K562 (cell line): ENCODE measurements at regions not wholly inside any gene's neighbourhood (a gene's known extent, or its start where the extent isn't known, plus 50 kb on each side); places are given as distances from the start of the nearest gene placed in this dataset.

ENCODE experiments used
- CTCF ChIP-seq, 3 experiments: IDR thresholded peaks in 2 of 3; conservative IDR thresholded peaks in 1 of 3; 2 replicates each; pipeline ENCODE4 v1.5.1; 2011 to 2012; ENCODE audit warnings: low read length in 3 of 3, mild to moderate bottlenecking in 3 of 3, control low read depth in 2 of 3, improper control_type of control experiment in 1 of 3, inconsistent platforms in 1 of 3, low read depth in 1 of 3, mixed read lengths in 1 of 3, moderate library complexity in 1 of 3; ENCODE audit not compliant: insufficient read depth in 2 of 3
- EP300 ChIP-seq: IDR thresholded peaks from 2 replicates; pipeline ENCODE4 v1.6.1; 2012; ENCODE audit warnings: low read length, improper control_type of control experiment
- HOMEZ ChIP-seq: fragments of 250-450 bp; sonication (Bioruptor Pico); IDR thresholded peaks from 2 replicates; pipeline ENCODE4 v1.4.0; 2020; ENCODE audit warnings: mild to moderate bottlenecking, moderate library complexity
- MXI1 ChIP-seq: IDR thresholded peaks from 2 replicates; pipeline ENCODE4 v1.6.1; 2011; ENCODE audit warnings: low read depth, mild to moderate bottlenecking, improper control_type of control experiment, low read length
- SIN3A ChIP-seq, 2 experiments: fragments of 150-350 bp in 1 of 2; IDR thresholded peaks; 2 replicates each; pipeline ENCODE4 v1.6.1; 2011 to 2016; ENCODE audit warnings: borderline replicate concordance in 2 of 2, low read depth in 2 of 2, low read length in 2 of 2, mild to moderate bottlenecking in 2 of 2, moderate library complexity in 2 of 2; ENCODE audit not compliant: control insufficient read depth in 1 of 2
- SP1 ChIP-seq: sonication (generic); formaldehyde crosslinking; IDR thresholded peaks from 2 replicates; pipeline ENCODE4 v1.8.1; 2022; ENCODE audit warnings: mild to moderate bottlenecking, missing genetic modification reagents
- YY1 ChIP-seq, 3 experiments: IDR thresholded peaks; 2 replicates each; pipeline ENCODE4 v1.6.1; 2011; ENCODE audit warnings: low read length in 2 of 3, mild to moderate bottlenecking in 2 of 3, moderate library complexity in 2 of 3, borderline replicate concordance in 1 of 3, control low read depth in 1 of 3, low read depth in 1 of 3; ENCODE audit not compliant: insufficient read depth in 3 of 3, insufficient replicate concordance in 2 of 3, control insufficient read depth in 1 of 3, insufficient read length in 1 of 3; ENCODE audit errors: extremely low read depth in 1 of 3
- ZNF644 ChIP-seq: fragments of 200-800 bp; sonication (Bioruptor generic); IDR thresholded peaks from 2 replicates; pipeline ENCODE4 v1.6.1; 2016; ENCODE audit warnings: low read depth, missing genetic modification characterization, missing compliant biosample characterization
- ZNF696 ChIP-seq: fragments of 250-450 bp; sonication (Bioruptor Pico); conservative IDR thresholded peaks from 2 replicates; pipeline ENCODE4 v1.4.0; 2020; ENCODE audit warnings: mild to moderate bottlenecking, moderate library complexity
- ZNF76 ChIP-seq: fragments of 250-450 bp; sonication (Bioruptor Pico); IDR thresholded peaks from 2 replicates; pipeline ENCODE4 v1.4.0; 2020; ENCODE audit warnings: mild to moderate bottlenecking, moderate library complexity, borderline replicate concordance
- TF ChIP-seq, protein P1 (sequence below): sonication (generic); formaldehyde crosslinking; IDR thresholded peaks from 2 replicates; pipeline ENCODE4 v1.8.0; 2023; ENCODE audit warnings: missing genetic modification reagents, mild to moderate bottlenecking, borderline replicate concordance
- TF ChIP-seq, protein P2 (sequence below): fragments of 150-350 bp; conservative IDR thresholded peaks from 2 replicates; pipeline ENCODE4 v1.6.1; 2014; ENCODE audit warnings: low read length

- TF ChIP-seq YY1 (IDR thresholded peaks at IDR 0.05; ENCODE audit: borderline replicate concordance in 1 of 3, control insufficient read depth in 1 of 3, extremely low read depth in 1 of 3, insufficient read depth in 3 of 3, insufficient read length in 1 of 3, insufficient replicate concordance in 2 of 3, low read depth in 1 of 3, low read length in 2 of 3): no peak
- no peak for TF ChIP-seq SIN3A (IDR thresholded peaks at IDR 0.05; ENCODE audit: borderline replicate concordance in 2 of 2, control insufficient read depth in 1 of 2, low read depth in 2 of 2, low read length in 2 of 2)
- TF ChIP-seq ZNF696 (CRISPR knock-in tag): no peak
- TF ChIP-seq, protein P1, sequence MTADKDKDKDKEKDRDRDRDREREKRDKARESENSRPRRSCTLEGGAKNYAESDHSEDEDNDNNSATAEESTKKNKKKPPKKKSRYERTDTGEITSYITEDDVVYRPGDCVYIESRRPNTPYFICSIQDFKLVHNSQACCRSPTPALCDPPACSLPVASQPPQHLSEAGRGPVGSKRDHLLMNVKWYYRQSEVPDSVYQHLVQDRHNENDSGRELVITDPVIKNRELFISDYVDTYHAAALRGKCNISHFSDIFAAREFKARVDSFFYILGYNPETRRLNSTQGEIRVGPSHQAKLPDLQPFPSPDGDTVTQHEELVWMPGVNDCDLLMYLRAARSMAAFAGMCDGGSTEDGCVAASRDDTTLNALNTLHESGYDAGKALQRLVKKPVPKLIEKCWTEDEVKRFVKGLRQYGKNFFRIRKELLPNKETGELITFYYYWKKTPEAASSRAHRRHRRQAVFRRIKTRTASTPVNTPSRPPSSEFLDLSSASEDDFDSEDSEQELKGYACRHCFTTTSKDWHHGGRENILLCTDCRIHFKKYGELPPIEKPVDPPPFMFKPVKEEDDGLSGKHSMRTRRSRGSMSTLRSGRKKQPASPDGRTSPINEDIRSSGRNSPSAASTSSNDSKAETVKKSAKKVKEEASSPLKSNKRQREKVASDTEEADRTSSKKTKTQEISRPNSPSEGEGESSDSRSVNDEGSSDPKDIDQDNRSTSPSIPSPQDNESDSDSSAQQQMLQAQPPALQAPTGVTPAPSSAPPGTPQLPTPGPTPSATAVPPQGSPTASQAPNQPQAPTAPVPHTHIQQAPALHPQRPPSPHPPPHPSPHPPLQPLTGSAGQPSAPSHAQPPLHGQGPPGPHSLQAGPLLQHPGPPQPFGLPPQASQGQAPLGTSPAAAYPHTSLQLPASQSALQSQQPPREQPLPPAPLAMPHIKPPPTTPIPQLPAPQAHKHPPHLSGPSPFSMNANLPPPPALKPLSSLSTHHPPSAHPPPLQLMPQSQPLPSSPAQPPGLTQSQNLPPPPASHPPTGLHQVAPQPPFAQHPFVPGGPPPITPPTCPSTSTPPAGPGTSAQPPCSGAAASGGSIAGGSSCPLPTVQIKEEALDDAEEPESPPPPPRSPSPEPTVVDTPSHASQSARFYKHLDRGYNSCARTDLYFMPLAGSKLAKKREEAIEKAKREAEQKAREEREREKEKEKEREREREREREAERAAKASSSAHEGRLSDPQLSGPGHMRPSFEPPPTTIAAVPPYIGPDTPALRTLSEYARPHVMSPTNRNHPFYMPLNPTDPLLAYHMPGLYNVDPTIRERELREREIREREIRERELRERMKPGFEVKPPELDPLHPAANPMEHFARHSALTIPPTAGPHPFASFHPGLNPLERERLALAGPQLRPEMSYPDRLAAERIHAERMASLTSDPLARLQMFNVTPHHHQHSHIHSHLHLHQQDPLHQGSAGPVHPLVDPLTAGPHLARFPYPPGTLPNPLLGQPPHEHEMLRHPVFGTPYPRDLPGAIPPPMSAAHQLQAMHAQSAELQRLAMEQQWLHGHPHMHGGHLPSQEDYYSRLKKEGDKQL (CRISPR knock-in tag): no peak
- no peak for TF ChIP-seq ZNF76 (CRISPR knock-in tag)
- TF ChIP-seq EP300: no peak
- no peak for TF ChIP-seq HOMEZ
- no peak for TF ChIP-seq CTCF (IDR thresholded peaks at IDR 0.05 in 2 of 3, conservative IDR thresholded peaks at IDR 0.05 in 1 of 3; ENCODE audit: insufficient read depth in 2 of 3, low read depth in 1 of 3, low read length in 3 of 3)
- no peak for TF ChIP-seq SP1 (CRISPR knock-in tag)
- no peak for TF ChIP-seq MXI1
- TF ChIP-seq ZNF644 (tag): no peak
- TF ChIP-seq, protein P2, sequence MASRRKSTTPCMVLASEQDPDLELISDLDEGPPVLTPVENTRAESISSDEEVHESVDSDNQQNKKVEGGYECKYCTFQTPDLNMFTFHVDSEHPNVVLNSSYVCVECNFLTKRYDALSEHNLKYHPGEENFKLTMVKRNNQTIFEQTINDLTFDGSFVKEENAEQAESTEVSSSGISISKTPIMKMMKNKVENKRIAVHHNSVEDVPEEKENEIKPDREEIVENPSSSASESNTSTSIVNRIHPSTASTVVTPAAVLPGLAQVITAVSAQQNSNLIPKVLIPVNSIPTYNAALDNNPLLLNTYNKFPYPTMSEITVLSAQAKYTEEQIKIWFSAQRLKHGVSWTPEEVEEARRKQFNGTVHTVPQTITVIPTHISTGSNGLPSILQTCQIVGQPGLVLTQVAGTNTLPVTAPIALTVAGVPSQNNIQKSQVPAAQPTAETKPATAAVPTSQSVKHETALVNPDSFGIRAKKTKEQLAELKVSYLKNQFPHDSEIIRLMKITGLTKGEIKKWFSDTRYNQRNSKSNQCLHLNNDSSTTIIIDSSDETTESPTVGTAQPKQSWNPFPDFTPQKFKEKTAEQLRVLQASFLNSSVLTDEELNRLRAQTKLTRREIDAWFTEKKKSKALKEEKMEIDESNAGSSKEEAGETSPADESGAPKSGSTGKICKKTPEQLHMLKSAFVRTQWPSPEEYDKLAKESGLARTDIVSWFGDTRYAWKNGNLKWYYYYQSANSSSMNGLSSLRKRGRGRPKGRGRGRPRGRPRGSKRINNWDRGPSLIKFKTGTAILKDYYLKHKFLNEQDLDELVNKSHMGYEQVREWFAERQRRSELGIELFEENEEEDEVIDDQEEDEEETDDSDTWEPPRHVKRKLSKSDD: no peak
These were observed 1753.6 kb upstream of the SEL1L start for GRCh38 chr14:83287300-83287699.
